GM18499 (cell line): ENCODE measurements at regions not wholly inside any gene's neighbourhood (a gene's known extent, or its start where the extent isn't known, plus 50 kb on each side); places are given as distances from the start of the nearest gene placed in this dataset.

Experiments
- ATAC-seq: cut with Tn5 transposase; IDR thresholded peaks from one replicate; pipeline ENCODE4 v1.9.1; 2021; ENCODE audit warnings: moderate number of reproducible peaks; ENCODE audit not compliant: insufficient read depth, unreplicated experiment

GRCh38 chr2:195500879-195501278 lies 156.1 kb upstream of the SLC39A10 start:
- no peak for ATAC-seq

DNA sequence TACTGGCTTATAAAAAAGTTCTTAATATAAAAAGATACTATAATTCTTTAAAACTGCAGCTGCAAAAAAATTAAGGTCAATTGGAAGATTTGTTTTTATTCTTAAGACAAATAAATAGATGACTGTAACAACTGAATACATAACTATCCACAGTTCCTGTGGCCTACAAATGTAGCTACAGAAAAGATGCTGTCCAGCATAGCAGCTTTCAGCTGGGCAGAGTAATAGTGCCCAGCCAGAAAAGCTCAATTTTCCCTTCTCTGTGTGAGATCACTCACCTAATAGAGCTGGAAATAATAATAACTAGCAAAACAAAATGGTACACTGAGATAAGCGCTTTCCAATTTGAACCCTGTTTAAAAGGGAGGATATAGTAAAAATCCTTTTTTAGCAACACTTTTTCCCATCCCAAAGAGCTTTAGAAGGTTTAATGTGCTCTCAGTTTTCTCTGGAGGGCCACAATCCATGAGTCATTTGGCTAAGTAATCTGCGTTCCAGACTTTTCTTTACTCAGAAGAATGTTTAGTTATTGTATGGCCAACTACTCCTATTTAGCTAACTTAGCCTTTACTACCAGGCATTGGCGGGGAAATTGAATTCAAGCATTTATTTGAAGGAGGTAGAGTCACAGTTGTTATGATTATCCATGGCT lies 158.1 kb upstream of the SLC39A10 start:
- ATAC-seq: no peak

- ATAC-seq: no peak
These were observed 158.8 kb upstream of the SLC39A10 start for GRCh38 chr2:195498176-195498575.

- no peak for ATAC-seq
These were observed 160.0 kb upstream of the SLC39A10 start for GRCh38 chr2:195496991-195497390.

- ATAC-seq: no peak
These were observed 161.1 kb upstream of the SLC39A10 start for GRCh38 chr2:195495966-195496365.

DNA sequence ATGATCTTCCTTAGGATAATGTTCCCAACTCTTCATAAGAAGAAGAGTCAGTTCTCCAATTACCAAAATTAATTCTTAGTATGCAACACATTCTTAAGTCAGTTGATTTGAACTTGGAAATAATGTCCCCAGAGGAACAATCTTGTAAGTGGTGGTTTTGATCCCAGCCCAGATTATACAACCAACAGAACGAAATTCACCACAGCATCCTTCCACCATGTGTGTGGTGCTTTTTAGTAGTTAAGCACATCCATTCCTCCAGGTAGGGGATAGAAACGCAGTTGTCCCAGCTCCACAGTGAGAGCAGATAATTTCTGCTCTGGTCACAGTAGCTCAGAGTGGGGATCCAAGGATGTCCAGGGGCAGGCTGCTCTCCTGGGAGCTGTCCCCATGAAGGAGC lies 161.7 kb upstream of the SLC39A10 start:
- ATAC-seq: no peak

DNA sequence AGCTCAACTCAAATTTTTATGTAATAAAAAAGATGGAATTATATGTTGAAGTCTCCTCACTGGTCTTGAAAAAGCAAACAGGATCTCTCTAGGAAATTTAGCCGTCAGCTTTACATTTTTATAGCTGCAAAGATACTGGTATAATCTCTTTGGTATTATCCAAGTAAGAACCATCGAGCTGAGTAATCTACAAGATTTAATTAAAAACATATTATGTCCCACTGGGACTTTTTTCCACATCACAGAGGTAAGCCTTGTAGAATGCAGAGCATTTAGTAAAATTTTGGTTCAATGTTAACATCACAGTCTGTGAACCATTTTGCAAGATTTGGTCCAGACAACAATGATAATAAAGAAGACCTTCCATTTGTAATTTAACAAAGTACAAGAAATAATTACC lies 162.6 kb upstream of the SLC39A10 start:
- no peak for ATAC-seq

DNA sequence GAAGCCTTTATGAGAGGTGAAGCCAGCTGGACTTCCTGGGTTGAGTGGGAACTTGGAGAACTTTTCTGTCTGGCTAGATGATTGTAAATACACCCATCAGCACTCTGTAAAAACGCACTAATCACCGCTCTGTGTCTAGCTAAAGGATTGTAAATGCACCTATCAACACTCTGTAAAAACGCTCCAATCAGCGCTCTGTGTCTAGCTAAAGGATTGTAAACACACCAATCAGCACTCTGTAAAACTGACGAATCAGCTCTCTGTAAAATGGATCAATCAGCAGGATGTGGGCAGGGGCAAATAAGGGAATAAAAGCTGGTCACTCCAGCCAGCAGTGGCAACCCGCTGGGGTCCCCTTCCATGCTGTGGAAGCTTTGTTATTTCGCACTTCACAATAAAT lies 163.6 kb upstream of the SLC39A10 start:
- ATAC-seq: no peak

- ATAC-seq: no peak
These were observed 166.7 kb upstream of the SLC39A10 start for GRCh38 chr2:195490319-195490718.

GRCh38 chr2:195489101-195489500 lies 167.9 kb upstream of the SLC39A10 start:
- no peak for ATAC-seq

- ATAC-seq: no peak
These were observed 168.5 kb upstream of the SLC39A10 start for GRCh38 chr2:195488567-195488966.

DNA sequence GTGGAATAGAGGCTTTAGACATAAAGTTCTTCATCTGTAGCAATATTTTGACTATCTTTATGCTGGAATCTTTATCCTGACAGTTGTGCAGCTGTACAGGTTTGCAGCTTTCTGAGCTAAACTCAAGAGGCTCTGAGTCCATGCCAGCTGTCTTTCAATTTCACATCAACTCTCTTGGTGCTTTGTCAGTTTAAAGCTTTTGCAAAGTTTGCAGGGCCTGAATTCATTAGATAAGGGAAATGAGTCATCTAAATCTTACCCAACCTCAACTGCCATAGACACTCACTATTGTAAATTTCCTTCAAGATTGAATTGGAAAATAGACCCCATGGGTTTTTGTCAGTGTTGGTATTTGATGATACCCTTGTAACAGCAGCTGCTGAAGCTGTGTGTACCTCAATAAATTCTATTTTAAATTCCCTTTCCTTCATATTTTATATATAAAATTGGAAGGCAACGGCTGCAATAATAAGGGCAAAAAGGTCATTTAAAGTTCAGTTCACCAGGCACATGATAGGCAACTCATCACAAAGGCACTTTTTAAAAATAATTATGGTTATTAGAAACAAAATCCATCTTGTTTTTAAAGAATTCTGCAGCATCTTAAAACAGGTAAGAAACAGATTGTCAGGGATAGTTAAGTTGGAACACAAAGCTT lies 169.9 kb upstream of the SLC39A10 start:
- ATAC-seq: peak; percentile 91

- no peak for ATAC-seq
These were observed 170.5 kb upstream of the SLC39A10 start for GRCh38 chr2:195486520-195486919.

DNA sequence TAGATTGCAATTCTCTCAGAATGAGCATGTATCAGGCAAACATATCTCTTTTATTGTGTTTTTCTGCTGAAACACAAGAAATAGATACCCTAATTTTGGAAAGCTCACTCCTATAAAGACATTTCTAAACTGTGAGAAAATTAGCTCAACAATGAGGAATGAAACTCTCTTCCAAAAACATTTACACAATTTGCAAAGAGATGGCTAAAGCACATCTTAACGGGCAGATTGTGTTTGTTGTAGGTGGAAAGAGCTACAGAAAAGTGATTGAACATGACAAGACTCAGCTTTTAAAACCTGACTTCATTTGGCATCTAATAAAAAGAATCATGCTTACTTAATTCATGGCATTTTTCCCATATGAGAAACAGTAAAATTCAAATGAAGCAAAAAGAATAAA lies 175.0 kb upstream of the SLC39A10 start:
- ATAC-seq: no peak

GRCh38 chr2:195480121-195480520 lies 176.9 kb upstream of the SLC39A10 start:
- ATAC-seq: no peak

DNA sequence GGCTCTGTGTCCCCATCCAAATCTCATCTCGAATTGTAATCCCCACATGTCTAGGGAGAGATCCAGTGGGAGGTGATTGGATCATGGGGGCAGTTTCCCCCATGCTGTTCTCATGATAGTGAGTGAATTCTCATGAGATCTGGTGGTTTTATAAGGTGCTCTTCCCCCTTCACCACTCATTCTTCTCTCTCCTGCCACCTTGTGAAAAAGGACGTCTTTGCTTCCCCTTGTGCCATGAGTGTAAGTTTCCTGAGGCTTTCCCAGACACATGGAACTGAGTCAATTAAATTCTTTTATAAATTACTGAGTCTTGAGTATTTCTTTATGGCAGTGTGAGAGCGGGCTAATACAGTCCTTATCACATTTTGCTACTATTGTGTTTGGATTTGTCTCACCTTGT lies 177.6 kb upstream of the SLC39A10 start:
- ATAC-seq: no peak

GRCh38 chr2:195477996-195478382 lies 179.0 kb upstream of the SLC39A10 start:
- ATAC-seq: peak; percentile 10

GRCh38 chr2:195477248-195477995 lies 179.6 kb upstream of the SLC39A10 start:
- ATAC-seq: peak; percentile 80

GRCh38 chr2:195475336-195475735 lies 181.7 kb upstream of the SLC39A10 start:
- no peak for ATAC-seq

DNA sequence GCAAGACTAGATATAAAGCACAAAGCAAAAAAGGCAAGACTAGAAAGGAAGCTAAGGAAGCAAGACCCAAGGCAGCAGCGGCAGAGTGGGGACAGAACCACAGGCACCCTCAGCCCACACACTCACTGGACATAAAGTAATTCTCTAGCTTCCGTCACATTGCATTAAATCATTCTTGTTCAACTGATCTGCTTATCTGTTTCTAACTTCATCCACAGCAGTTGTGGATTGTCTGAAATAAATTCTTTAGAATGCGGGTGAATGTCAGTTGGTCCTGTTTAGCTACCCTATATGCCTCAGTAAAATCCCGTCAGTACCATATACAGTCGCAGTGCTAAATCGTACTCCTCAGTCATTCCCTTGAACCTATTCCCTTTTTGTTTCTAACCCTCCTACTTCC lies 183.2 kb upstream of the SLC39A10 start:
- ATAC-seq: no peak

DNA sequence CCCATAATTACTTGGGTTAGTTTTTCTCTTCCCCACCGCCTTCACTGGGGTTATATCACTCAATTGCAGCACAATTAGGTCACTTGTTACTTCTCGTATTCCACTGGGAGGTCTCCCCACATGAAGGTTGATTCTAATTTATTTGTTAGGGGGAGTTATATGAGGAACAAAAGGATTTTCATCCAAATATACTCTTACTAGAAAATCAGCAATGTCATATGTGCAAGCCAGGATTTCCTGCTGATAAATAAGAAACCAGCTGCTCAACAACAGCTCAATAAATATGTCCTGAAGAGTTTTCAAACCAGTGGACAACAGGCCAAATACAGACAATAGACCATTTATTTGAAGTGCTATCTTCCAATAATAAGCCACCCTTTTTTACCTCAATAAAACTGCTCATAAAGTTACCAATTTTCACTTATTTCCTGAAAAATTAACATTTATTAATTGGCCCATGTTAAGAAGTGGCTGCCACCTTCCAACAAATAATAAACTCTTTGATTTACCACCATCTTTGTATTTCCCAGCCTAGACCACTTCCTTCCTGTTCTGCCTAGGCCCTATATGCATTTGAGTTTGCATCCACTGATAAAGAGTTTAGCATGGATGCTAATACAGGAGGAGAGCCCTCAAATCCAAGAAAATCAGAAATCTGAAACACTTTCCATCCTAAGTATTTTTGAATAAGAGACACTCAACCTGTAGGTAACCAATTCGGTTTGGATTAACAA lies 184.4 kb upstream of the SLC39A10 start:
- no peak for ATAC-seq
